GM19351 (cell line): ENCODE measurements at regions not wholly inside any gene's neighbourhood (a gene's known extent, or its start where the extent isn't known, plus 50 kb on each side); places are given as distances from the start of the nearest gene placed in this dataset.
"Not testable (repeated sequence)": the region's sequence is repeated elsewhere in the genome, so short reads cannot be mapped to it uniquely, and the experiment has no call there.

ENCODE experiments used
- ATAC-seq: cut with Tn5 transposase; IDR thresholded peaks from one replicate; pipeline ENCODE4 v1.9.1; 2021; ENCODE audit warnings: mild to moderate bottlenecking, moderate library complexity; ENCODE audit not compliant: unreplicated experiment

DNA sequence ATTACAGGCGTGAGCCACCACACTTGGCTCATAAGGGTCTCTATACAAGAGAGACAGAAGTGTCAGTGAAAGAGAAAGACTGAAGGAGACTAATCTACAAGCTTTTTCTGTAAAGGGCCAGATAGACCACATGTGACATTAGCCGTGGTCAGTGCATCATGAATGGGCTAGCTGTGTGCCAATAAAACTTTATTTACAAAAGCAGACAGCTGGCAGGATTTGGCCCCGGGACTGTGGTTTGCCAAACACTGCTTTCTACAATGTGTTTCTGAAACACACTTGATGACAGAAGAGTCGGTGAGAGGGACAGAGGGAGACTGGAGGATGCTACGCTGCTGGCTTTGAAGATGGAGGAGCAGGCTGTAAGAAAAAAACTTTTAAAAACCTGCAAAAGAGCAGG is 285.4 kb downstream of the TFAP2C start:
- no peak for ATAC-seq

- no peak for ATAC-seq
Observed at GRCh38 chr20:56916345-56916622, 287.2 kb downstream of the TFAP2C start.

DNA sequence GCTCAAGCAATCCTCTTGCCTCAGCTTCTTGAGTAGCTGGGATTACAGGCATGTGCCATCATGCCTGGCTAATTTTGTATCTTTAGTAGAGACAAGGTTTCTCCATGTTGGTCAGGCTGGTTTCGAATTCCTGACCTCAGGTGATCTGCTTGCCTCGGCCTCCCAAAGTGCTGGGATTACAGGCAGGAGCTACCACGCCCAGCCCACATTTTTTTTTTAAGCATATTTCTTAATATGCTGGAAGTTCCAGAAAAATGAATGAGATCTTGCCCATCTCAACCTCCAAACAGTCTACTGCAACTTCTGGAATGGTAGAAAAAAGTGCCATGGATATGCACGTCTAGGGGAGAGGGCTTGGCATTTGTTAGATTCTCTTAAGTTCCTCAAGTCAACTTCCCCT is 290.9 kb downstream of the TFAP2C start:
- ATAC-seq, result not testable (repeated sequence)

GRCh38 chr20:56922497-56922896 is 293.4 kb downstream of the TFAP2C start:
- ATAC-seq, result no peak

DNA sequence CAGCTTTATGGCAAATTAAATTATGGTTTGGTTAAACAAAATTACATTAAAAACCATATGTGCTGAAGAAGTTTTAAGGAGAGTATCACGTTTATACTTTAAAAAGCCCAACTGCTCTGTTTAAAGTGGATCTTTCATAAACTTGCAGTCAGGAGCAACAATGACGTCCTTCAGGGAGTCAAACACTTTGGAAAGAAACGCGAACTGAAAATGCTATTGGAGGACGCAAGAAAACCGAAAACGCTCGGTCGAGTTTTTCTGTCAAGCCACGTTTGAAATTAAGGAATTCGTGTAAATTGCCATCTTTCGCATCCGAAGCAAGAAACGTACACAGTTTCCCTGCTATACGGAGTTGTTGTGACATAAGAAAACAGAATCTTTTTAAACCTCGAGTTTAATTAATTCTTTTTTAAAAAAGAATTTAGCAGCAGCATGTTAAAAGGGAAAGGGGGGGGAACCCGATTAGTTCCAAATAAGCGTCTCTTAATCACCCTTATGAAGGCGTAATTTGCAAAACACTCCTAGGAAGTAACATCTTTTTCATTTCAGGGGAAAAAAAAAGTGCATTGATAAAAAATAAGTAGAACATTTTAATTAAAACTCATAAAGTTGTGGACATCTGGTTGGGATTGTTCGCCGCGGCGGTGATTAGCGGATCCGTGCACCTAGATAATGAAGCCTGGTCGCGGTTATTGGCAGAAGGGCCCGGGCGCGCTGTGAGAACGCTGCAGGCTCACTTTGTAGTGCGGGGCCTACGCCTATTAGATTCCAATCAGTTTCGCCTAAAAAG is 295.4 kb downstream of the TFAP2C start:
- no peak for ATAC-seq

DNA sequence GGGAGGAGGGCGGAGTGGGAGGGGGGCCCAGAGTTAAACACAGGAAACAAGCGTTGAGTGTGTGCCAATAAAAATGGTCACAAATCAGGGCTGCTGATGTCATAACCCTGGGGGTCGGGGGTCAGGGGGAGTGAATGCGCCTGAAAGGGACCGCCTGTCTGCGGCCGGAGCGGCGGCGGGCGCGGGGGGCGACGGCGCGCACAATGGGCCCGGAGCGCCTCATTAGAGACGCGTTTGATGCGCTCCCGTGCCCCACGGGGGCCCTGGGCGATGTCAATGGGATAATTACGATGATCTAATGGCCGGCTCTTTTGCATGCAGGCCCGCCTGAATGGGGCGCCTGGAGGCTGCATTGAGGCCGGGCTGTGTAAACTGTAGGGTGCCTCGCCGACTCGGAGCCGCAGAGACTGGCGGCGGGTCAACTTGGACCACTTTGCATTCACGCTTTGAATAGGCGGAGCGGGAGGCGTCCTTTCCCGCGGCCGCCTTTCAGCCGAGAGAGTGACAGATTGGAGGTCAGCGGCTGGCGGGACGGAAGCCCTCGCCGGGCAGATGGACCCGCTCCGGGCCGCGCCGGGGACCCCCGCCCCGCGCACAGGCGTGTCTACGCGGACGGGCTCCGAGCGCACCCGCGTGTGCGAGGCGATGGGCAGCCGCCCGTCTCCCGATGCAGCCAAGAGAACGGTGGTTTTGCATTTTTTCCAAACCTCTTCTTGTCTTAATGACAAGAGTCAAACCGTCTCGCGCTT is 296.1 kb downstream of the TFAP2C start:
- ATAC-seq, result no peak

DNA sequence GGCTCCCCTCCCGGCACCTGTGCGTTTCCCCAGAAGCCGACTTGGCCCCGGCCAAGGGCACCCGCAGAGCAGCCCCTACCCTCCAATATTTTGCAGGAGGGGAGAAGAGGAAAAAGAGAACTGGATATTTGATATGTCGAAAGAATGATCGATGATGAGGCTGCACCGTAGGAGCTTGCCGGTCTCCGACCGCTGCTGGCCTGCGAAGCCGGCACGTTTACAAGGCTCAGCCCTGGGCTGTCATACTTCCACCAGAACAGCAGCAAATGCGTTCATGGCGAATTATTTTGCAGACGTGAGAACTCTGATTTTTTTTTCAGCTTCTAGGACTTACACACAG is 296.7 kb downstream of the TFAP2C start:
- ATAC-seq, result no peak

DNA sequence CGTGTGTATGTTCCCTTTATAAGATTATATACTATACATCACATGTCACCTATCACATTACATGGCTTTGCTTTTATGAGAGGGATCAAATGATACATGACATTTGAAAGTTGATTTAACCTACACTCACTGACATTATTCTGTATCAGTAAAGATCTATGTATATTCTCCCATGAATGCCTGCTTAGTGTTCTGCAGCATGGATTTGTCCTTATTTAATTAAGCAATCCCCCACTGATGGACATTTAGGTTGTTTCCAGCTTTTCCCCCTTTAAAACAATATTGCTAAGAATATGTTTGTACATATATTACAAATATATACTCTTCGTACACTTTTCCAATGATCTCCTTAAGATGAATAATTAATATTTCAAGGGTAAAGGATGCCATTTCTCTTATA is 297.4 kb downstream of the TFAP2C start:
- ATAC-seq, result no peak

GRCh38 chr20:56927127-56927526 is 298.0 kb downstream of the TFAP2C start:
- ATAC-seq, result no peak

GRCh38 chr20:56928007-56928406 is 298.9 kb downstream of the TFAP2C start:
- no peak for ATAC-seq

DNA sequence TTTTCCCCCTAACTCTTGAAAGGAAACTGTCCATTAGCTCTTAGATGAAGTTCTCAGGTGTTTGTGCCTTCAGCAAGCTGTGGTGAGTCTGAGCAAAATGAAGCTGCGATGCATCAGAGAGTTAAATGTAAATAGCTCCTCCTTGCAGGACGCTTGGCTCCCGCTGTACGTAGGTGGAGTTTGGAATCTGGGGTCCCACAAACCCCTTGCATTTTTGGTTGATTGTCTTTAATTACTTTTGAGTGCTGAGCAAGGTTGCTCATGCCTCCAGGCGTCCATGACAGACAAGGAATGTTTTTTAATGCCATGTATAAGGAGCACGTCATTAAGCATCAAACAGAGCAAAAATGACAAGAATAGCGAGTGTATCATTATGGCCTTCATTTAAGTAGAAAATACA is 300.5 kb downstream of the TFAP2C start:
- ATAC-seq, result no peak

- ATAC-seq, result no peak
Observed at GRCh38 chr20:56930876-56931275, 301.8 kb downstream of the TFAP2C start.

GRCh38 chr20:56932575-56933330 is 303.6 kb downstream of the TFAP2C start:
- ATAC-seq, result no peak

- no peak for ATAC-seq
Observed at GRCh38 chr20:56933331-56933698, 304.2 kb downstream of the TFAP2C start.

DNA sequence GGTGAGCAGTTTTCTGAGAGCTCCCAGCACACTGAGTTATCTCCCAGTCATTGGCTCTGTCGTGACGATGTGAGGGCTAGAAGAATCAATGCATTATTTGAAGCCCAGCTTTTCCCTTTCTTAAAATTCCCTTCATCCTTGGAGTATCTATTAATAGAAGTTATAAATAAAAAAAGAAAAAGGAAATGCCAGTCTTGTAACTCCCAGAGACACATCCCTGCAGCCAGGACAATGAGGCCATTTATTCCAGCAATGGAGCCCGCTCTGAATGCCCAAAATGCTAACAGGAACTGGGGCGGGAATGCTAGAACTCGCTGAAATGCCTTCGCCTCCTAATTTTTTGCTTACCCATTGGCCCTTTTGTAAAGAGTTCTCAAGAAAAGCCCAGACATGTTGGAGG is 305.8 kb downstream of the TFAP2C start:
- ATAC-seq, result no peak

DNA sequence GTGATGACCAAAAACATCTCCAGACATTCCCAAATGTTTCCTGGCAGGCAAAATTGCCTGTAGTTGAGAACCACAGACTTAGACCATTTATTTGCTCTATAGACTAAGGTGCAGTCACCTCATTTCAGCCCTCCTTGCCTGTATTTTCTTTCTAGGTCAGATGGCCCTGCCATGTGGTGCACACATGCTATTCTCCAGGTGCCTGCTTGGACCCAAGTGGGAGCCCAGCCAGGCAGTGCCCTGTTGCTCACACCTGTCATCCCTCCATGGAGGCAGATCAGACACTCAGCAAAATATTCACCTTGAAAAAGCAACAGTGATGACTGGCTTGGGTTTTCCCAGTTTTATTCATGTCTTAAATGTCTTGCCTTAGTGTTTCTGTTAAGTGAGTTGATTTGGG is 311.4 kb downstream of the TFAP2C start:
- ATAC-seq, result no peak

- no peak for ATAC-seq
Observed at GRCh38 chr20:56941101-56941686, 312.1 kb downstream of the TFAP2C start.

GRCh38 chr20:56943946-56944945 is 315.1 kb downstream of the TFAP2C start:
- ATAC-seq, result no peak

DNA sequence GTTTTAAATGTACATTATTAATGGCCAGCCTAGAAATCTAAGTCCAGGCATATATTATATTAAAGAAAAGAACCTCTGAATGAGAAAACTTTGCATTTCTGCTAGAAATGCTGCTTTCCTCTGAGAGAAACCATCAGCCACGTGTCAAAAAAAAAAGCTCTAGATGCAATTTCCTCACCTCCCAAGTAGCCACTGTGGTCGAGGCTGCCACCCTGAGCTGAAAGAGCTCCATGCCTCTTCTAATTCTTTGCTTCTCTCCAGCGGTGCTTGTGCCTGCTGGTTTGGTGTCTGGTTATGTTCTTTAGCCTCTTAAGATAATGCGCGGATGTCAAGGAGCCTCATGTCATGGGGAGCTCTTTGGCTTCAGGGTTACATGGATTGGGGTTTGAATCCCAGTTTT is 316.0 kb downstream of the TFAP2C start:
- no peak for ATAC-seq

- ATAC-seq, result no peak
Observed at GRCh38 chr20:56945901-56946300, 316.8 kb downstream of the TFAP2C start.

DNA sequence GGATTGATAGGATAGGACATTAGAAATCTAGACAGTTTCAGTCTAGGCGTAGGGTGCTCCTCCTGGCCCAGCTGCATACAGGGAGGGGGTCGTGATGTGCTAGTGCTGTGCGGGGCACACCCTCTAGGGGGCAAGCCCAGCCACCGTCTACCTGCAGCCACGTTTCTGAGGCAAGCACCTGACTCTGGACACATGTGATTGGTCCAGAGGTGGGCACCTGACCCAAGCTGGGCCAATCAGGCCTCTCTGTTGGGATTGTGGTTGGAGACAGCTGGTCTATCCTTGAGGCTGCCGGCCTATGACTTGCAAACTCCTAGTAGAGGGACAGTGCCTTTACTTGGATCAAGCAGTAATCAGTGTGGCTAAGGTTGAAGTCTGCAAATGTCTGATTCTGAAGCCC is 317.1 kb downstream of the BMP7 start:
- ATAC-seq, result no peak
